OCI-LY7 (cell line): ENCODE measurements at regions not wholly inside any gene's neighbourhood (a gene's known extent, or its start where the extent isn't known, plus 50 kb on each side); places are given as distances from the start of the nearest gene placed in this dataset.

Experiments
- CTCF ChIP-seq: fragments of 200-600 bp; sonication (generic); conservative IDR thresholded peaks from 2 replicates; pipeline ENCODE4 v1.5.1; 2014; ENCODE audit warnings: mild to moderate bottlenecking, antibody characterized with exemption, low read length, moderate library complexity, mixed read lengths
- EZH2phosphoT487 ChIP-seq: fragments of 200-600 bp; sonication (generic); IDR thresholded peaks from 2 replicates; pipeline ENCODE4 v1.6.1; 2018; ENCODE audit warnings: low read depth, borderline replicate concordance, mild to moderate bottlenecking, mixed run types, antibody characterized with exemption, low read length, moderate library complexity, mixed read lengths

GRCh38 chr14:29030121-29030520 is 263.5 kb downstream of the FOXG1 start:
- TF ChIP-seq CTCF = no peak
- TF ChIP-seq EZH2phosphoT487 = no peak
